GM12892 (cell line): ENCODE measurements at regions not wholly inside any gene's neighbourhood (a gene's known extent, or its start where the extent isn't known, plus 50 kb on each side); places are given as distances from the start of the nearest gene placed in this dataset.

ENCODE experiments used
- POLR2A ChIP-seq: IDR thresholded peaks from 2 replicates; pipeline ENCODE4 v1.6.1; 2011; ENCODE audit warnings: low read depth, low read length, control low read depth
- TAF1 ChIP-seq: IDR thresholded peaks from 2 replicates; pipeline ENCODE4 v1.6.1; 2011; ENCODE audit warnings: low read depth, mild to moderate bottlenecking, control low read depth, low read length, borderline replicate concordance

DNA sequence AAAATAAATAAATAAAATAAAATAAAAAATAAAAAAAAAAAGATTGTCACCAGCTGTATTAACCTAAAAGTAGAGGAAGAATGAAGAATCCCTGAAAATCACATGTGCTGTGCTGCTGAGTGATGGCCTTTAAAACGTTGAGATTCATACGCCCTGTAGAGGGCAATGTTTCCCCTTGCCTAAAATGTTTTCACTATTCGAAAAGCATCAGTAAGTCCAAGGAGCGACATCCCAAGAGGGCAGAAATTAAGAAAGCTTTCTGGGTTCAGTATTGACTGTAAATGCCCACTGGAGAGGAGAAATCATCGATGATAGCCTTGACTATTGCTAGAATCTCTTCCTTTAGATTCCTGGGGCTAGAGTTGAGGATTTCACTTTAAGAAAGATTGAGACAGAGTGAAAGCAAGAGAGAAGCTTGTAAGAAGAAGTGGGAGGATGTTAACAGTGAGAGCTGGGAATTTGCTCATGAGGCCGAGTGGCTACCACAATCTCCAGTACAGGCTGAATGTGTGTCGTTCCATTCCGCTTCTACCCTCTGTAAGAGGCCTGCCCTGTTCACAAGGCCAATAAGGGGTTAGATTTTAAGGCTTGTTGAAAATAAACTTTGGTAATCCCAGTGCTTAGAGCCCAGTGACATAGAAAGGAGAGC lies 170.8 kb upstream of the FAM20A start:
- TF ChIP-seq POLR2A, result no peak
- no peak for TF ChIP-seq TAF1
